PC-3 (cell line): ENCODE measurements at regions not wholly inside any gene's neighbourhood (a gene's known extent, or its start where the extent isn't known, plus 50 kb on each side); places are given as distances from the start of the nearest gene placed in this dataset.

ENCODE experiments used
- CTCF ChIP-seq: fragments of 300-600 bp; sonication (generic); conservative IDR thresholded peaks from 2 replicates; pipeline ENCODE4 v1.5.1; 2017; ENCODE audit warnings: antibody characterized with exemption, low read depth, mild to moderate bottlenecking, low read length
- EZH2 ChIP-seq: fragments of 300-600 bp; sonication (generic); IDR thresholded peaks from one replicate; pipeline ENCODE4 v1.6.1; 2017; ENCODE audit warnings: antibody characterized with exemption, mild to moderate bottlenecking, low read length; ENCODE audit not compliant: unreplicated experiment

DNA sequence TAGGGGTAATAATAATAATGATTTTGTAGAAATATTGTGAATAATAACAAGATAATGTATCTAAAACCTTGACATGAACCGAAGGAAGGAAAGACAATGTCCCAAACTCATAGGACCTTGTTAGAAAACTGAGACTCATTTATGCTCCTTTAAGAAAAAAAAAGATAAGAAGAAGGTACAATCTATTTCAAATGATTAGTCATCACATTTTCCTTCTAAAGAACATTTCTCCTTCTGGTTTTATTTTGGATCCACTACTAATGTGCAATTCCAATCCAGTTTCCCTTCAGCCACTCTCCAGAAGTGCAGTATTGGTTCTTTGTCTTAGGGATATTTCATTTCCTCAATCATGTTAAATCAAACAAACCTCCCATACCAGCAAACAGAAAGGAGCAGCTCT, 526.7 kb downstream of the FUT8 start:
- no peak for TF ChIP-seq EZH2
- TF ChIP-seq CTCF: no peak
